HG03045 (cell line): ENCODE measurements at regions not wholly inside any gene's neighbourhood (a gene's known extent, or its start where the extent isn't known, plus 50 kb on each side); places are given as distances from the start of the nearest gene placed in this dataset.
"Not testable (repeated sequence)": the region's sequence is repeated elsewhere in the genome, so short reads cannot be mapped to it uniquely, and the experiment has no call there.

ENCODE experiments used
- ATAC-seq: cut with Tn5 transposase; IDR thresholded peaks from one replicate; pipeline ENCODE4 v1.9.1; 2021; ENCODE audit warnings: mild to moderate bottlenecking, moderate library complexity; ENCODE audit not compliant: unreplicated experiment

GRCh38 chr5:130502702-130503101, 598.4 kb downstream of the CHSY3 start:
- ATAC-seq, result no peak

GRCh38 chr5:130501151-130501865, 597.0 kb downstream of the CHSY3 start:
- ATAC-seq, result no peak

DNA sequence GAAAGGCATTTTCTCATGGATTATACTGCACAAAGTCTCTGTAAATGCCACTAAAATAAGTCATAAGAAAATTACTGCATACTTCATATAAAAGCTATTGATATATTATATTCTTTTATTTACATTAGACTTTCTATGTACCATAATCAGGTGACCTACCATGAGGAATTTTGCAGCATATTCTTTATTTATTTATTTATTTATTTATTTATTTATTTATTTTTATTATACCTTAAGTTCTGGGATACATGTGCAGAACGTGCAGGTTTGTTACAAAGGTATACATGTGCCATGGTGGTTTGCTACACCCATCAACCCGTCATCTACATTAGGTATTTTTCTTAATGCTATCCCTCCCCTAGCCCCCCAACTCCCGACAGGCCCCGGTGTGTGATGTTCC, 596.2 kb downstream of the CHSY3 start:
- not testable (repeated sequence) for ATAC-seq

- no peak for ATAC-seq
Observed at GRCh38 chr5:130496215-130496614, 592.0 kb downstream of the CHSY3 start.

GRCh38 chr5:130488252-130488651, 584.0 kb downstream of the CHSY3 start:
- ATAC-seq, result no peak

GRCh38 chr5:130479045-130479804, 575.0 kb downstream of the CHSY3 start:
- ATAC-seq, result no peak

DNA sequence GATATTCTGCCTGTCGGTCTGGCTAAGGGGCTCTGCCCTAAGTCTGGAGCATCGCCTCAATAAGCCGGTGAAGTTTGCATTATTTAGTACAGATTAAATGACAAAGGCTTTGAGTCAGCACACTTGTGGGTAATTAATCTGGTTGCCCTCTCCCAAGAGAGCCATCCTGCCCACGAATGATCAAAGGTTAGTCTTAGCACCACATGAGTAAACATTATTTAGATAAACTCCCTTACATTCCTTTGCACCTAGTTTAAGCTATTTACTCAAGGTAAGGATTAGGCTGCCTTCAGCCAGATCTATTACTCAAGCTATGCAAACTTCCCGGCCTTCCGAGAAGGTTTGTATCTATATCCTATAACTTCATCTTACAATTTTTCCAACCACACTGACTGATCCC, 572.1 kb downstream of the CHSY3 start:
- ATAC-seq, result no peak

GRCh38 chr5:130462516-130462915, 558.3 kb downstream of the CHSY3 start:
- no peak for ATAC-seq

DNA sequence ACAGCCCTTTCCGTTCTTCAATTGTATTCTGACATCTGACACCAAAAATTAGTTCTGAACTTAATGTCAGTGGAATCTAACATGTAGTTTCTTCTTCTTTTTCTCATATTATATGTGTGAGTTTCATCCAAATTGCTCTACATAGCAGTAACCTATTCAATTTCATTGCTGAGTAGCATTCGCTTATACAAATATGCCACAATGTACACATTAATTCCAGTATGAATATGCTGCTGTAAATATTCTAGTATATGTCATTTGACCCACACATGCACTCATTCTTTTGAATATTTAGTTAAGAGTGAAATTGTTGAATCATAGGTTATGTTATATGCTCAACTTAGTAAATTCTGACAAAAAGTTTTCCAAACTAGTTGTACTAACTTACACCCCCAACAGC, 550.9 kb downstream of the CHSY3 start:
- no peak for ATAC-seq

GRCh38 chr5:130452744-130453143, 548.5 kb downstream of the CHSY3 start:
- no peak for ATAC-seq

DNA sequence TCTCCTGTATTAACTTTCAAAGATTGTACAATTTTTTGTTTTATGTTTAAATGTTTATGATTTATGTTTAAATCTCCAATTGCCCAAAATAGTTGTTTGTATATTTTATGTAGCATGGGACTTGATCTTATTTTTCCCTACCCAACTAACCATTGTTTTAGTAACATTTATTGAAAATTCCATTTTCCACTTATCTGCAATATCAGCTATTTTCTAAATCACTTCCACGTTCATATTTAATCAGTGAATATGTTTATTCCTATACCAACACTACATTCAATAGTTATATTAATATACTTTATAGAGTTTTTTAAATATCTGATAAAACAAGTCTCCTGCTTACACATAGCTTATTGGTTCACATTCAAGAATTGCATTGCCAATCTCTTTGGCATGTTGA, 532.2 kb downstream of the CHSY3 start:
- no peak for ATAC-seq

DNA sequence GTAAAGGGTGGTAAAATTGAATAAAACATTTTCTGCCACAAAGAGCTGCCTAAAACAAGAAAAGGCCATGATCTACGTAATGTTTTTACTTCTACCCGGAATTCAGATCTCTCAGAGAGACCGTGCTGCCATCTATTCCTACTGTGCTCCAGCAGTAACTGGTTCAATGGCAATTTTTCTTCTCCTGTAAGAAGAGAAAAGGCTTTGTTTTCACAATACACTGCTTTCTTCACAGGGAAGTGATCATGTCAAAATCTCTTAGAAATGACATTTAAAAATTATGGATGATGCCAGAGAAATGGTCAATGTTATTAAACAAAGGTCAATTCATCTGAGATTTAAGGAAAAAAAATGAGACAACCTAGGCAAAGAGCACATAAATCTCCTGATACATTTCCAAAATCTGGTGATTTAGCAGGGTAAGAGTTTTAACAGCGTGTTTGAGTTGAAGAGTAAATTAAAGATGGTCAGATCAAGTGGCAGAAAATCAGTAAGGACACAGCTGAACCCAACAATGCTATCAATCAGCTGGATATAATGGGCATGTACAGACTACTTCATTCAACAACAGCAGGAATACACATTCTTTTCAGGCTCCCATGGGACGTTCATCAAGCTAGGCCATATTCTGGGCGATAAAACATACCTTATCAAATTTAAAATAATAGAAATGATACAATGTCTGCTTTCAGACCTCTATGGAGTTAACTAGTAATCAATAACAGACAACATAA, 523.1 kb downstream of the CHSY3 start:
- ATAC-seq, result no peak

DNA sequence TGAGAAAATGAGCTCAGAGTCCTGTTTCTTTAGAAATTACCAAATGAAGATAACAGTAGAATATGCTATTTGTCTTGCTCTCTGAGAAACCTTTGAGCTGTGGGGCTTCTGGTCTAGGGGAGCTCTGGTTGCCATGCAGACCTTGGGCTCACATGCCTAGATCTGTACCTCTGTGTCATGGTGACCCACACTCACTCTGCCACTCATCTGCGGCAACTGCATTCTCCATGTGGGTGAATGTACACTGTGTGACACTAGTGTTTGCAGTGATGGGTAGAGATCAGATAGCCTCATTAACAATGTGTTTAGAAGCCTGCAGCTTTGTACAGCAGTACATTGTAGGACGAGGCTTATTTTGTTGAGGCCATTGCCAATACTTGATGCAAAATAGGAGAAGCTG, 521.2 kb downstream of the CHSY3 start:
- ATAC-seq, result no peak

DNA sequence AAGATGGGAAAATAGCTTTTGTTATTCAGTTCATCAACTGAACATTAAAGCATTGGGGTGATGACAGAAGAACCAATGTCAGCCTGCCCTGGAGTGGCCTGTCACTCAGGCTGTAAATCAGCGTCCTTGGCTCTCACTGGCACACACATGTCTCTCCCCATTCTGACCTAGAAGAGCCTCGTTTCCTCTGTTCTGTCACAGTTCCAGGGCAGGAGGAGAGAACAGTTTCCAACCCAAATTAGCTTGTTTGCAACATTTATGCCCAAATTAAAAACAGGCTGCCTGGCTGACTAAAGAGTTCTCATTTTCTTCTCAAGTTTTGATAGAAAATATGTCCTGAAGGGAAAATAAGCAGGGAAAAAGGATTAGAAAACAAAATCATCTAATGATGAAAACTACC, 520.1 kb downstream of the CHSY3 start:
- no peak for ATAC-seq

DNA sequence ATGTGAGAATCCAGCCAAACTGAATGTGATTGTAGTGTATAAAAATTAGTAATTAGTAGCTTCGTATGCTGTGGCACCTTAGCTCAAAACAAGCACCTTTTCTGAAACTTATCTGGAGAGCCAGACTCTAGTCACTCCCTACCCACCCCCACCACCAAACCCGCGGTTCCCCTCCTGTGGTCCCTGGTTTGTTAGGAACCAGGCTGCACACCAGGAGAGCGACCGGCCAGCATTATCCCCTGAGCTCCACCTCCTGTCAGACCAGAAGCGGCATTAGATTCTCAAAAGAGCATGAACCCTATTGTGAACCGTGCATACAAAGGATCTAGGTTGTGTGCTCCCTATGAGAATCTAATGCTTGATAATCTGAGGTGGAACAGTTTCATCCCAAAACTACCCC, 498.6 kb downstream of the CHSY3 start:
- no peak for ATAC-seq

GRCh38 chr5:130400091-130400490, 495.8 kb downstream of the CHSY3 start:
- no peak for ATAC-seq

DNA sequence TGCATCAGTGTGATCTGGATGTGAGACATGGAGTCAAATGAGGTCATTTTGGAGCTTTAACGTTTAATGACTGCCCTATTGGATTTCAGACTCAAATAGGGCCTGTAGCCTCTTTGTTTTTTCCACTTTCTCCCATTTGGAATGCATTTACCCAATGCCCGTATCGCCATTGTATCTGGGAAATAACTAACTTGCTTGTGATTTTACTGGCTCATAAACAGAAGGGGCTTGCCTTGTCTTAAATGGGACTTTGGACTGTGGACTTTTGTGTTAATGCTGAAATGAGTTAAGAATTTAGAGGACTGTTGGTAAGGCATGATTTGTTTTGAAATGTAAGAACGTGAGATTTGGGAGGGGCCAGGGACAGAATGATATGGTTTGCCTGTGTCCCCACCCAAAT, 494.6 kb downstream of the CHSY3 start:
- no peak for ATAC-seq

DNA sequence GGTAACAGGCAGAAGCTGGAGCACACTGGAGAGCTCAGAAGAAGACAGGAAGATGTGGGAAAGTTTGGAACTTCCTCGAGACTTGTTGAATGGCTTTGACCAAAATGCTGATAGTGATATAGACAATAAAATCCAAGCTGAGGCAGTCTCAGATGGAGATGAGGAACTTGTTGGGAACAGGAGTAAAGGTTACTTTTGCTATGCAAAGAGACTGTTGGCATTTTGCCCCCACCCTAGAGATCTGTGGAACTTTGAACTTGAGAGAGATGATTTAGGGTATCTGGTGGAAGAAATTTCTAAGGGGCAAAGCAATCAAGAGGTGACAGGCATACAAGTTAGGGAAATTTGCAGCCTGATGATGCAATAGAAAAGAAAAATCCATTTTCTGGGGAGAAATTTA, 493.5 kb downstream of the CHSY3 start:
- ATAC-seq, result not testable (repeated sequence)

DNA sequence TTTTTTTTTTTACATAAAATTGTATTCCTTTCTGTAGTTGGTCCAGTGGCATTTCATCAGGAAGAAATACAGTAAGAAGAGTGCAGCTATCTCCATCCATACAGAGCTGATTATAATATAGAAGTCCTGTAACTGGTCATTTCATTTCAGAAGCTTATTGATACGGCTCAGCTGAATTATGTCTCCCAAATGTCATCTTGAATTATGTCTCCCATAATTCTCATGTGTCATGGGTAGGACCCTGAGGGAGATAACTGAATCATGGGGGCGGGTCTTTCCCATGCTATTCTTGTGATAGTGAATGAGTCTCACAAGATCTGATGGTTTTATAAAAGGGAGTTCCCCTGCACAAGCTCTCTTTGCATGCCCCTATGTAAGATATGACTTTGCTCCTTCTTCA, 492.9 kb downstream of the CHSY3 start:
- ATAC-seq, result no peak

DNA sequence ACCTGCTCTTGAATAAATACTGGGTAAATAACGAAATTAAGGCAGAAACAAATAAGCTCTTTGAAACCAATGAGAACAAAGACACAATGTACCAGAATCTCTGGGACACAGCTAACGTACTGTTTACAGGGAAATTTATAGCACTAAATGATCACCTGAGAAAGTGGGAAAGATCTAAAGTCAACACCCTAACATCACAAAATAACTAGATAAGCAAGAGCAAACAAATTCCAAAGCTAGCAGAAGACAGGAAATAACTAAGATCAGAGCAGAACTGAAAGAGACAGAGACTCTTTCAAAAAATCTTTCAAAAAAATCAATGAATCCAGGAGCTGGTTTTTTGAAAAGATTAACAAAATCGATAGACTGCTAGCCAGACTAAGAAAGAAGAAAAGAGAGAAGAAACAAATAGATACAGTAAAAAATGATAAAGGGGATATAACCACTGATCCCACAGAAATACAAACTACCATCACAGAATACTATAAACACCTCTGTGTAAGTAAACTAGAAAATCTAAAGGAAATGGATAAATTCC, 487.5 kb downstream of the CHSY3 start:
- not testable (repeated sequence) for ATAC-seq

DNA sequence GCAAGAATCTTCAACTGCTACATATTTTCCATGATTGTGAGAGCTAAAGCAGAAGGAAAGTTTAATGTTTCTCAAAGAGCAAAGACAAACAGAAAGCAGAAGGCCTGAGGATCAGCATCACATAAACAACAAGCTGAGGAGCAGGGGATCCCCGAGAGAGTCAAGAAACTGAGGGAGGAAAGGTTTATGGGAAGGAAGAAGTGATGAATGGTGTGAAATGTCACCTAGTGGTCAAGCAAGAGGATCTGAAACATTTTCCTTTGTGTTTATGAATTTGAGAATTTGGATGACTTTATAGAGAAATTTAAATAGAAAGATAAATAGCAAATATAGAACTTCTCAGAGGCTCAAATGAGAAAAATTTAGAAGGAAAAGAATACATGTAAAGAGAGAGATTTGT, 481.9 kb downstream of the CHSY3 start:
- no peak for ATAC-seq

DNA sequence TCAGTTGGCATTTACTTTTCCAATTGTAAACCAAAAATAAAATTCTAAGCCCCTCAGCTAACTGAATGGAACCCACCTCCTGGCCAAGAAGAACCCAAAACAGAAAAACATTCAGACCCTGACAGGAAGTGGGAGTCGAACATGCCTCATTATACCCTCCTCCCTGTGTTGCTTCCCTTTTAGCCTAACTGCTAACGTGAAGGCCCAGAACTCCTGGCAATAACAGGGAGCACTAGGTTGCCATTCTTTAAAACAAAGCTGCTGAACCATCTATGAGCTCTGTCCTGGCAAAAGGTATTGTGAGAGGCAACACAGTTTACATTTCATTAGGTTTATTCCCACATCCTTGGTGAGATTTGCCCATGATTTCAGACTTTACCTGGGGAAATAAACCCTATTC, 481.4 kb downstream of the CHSY3 start:
- ATAC-seq, result no peak
